ENCODE measurements at regions not wholly inside any gene's neighbourhood (a gene's known extent, or its start where the extent isn't known, plus 50 kb on each side); places are given as distances from the start of the nearest gene placed in this dataset.
"Not testable (repeated sequence)": the region's sequence is repeated elsewhere in the genome, so short reads cannot be mapped to it uniquely, and the experiment has no call there.

DNA sequence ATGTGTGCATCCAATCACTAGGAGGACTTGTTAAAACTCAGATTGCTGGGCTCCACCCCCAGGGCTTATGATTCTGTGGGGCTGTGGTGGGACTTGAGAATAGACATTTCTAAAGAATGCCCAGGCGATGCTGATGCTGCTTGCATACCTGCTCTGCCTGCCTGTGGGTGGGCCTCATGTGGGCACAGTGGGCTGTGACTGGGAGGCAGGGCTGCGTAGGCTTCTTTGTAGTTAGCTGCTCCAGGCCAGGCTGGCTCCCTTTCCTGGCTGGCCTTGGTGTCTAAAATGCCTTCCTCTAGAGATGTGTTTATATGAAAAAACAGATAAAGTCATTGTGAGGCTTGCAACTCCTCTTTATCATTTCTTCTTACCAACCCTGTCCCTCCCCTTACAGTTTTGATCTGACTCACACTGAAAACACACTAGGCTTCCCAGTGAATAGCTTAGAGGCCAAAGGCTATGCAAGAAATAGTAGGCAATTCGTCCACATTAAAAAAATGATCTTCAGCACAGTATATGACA, 495.5 kb upstream of the MAP3K7 start:
- DNase-seq, result peak; percentile 70

DNA sequence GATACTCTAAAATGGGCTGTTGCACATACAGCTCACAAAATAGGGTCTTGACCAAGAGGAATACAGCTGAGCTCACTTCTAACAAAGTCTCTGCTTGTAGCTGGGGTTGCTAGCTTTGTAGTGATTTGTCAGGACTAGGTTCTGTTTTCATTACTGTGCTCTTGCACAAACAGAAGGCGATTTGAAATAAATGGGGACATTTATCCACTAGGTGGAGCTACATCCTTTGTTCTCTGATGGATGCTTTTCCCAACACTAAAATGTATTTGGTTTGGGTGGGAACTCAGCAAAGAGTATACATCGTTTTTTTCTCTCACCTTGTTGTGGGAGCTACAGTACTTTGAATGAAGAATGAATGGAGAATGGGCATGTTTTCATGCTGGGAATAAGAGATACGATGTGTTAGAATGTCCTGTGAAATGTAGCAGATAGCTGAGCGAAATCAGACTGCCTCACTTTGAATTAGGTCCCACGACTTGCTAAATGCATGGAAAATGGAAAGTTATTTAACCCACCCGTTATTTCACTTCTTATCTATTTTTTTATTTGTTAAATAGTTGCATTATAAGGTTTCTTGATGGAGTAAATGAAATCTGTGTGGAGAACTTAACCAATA, 494.7 kb upstream of the MAP3K7 start:
- DNase-seq, result no peak

DNA sequence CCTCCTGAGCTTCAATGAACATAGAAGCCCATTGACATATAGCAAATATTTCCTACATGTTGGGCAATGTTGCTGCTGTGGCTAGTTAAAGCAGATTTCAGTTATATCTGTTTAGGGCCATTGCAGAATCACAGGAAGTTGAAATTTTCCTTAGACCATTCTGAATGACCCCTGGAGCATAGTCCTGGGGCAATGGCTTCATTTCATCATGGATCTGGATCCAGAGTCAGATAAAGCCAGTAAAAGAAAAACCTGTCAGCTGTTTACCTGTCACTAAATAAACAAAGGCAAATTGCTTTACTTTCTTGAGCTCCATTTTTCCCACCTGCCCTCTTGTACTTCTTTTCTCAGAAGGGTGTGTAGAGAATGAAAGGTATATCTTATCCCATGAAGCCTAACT, 494.0 kb upstream of the MAP3K7 start:
- no peak for DNase-seq

DNA sequence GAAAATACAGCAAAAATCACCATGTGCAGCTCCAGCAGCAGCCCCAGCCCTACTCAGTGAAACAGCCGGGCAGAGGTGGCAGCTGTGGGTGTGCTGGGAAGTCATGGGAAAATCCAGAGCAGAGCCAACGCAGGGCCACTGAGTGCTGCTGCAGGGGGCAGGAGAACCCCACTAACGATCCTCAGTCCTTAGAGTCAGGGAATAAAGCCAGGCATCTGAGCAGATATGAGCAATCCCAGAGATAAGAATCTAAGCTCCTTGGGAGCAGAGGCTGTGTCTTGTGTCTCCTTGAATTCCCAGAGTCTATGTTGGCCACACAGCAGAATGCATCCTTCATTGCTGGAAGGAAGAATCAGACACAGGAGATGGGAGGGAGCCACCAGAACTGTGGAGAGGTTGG, 493.1 kb upstream of the MAP3K7 start:
- peak; percentile 78 for DNase-seq

DNA sequence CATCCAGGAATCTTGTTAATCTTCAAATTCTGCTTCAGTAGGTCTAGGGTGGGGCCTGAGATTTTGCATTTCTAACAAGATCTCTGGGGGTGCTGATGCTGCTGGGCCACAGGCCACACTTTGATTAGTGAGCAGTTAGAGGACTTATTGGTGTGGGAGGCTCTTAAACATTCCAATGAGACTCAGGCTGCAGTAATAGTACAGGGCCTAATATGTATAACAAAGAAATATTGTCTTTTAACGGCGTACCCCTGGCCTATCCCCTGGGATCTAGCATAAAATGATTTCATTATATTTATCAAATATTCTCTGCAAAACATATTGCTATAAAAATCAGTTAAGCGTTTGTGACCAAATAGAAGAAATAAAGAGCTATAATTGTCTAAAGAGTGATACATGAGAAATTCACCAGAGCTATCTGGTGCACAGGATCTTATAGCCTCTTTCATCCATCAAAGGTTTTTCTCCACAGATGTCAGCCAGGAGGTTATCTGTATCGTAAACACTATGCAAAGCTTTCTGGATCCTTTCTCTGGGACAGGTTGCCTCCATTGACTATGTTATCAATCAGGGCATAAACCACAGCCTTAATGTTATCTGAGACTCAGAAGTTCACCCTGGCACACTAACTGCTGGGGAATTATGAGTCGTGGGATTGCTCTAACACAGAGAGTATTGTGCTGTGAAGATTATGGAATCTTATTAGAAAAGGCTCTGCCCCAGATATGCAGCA, 488.5 kb upstream of the MAP3K7 start:
- no peak for DNase-seq

DNA sequence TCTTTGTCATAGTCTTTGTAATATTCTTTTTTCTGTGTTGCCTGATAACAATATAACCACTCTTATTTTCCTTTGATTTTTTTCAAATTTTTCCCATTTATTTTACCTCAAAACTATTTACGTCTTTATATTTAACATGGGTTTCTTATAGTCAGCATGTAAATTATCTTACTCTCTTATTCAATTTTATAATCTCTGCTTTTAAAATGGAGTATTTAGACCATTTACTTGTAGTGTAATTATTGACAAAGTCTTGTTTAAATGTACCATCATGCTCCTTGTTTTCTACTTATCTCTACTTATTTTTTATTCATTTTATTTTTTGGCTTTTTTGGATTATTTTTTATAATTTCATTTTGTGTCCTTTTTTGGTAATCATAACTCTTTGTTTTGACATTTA, 476.5 kb upstream of the MAP3K7 start:
- no peak for DNase-seq

DNA sequence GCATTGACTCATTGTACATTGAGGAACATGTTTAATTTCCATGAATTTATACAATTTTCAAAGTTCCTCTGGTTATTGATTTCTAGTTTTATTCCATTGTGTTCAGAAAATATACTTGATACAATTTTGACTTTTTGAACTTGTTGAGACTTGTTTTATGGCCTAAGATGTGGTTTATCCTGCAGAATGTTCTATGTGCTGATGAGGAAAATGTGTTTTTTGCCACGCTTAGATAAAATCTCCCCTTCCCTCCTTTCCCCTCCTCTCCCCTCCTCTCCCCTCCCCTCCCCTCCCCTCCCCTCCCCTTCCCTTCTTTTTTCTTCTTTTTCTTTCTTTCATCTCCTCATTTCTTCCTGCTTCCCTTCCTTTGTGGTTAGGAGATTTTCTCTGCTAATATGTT, 470.8 kb upstream of the MAP3K7 start:
- DNase-seq, result no peak

DNA sequence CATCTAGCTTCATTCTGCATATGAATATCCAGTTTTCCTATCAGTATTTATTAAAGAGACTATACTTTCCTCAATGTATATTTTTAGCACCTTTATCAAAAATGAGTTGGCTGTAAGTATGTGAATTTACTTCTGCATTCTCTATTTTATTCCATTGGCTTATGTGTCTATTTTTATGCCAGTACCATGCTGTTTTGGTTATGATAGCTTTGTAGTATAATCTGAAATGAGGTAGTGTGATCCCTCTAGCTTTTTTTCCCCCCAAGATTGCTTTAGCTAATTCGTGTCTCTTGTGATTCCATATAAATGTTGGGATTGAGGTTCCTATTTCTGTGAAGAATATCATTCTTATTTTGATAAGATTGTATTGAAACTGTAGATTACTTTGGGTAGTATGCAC, 469.1 kb upstream of the MAP3K7 start:
- no peak for DNase-seq

DNA sequence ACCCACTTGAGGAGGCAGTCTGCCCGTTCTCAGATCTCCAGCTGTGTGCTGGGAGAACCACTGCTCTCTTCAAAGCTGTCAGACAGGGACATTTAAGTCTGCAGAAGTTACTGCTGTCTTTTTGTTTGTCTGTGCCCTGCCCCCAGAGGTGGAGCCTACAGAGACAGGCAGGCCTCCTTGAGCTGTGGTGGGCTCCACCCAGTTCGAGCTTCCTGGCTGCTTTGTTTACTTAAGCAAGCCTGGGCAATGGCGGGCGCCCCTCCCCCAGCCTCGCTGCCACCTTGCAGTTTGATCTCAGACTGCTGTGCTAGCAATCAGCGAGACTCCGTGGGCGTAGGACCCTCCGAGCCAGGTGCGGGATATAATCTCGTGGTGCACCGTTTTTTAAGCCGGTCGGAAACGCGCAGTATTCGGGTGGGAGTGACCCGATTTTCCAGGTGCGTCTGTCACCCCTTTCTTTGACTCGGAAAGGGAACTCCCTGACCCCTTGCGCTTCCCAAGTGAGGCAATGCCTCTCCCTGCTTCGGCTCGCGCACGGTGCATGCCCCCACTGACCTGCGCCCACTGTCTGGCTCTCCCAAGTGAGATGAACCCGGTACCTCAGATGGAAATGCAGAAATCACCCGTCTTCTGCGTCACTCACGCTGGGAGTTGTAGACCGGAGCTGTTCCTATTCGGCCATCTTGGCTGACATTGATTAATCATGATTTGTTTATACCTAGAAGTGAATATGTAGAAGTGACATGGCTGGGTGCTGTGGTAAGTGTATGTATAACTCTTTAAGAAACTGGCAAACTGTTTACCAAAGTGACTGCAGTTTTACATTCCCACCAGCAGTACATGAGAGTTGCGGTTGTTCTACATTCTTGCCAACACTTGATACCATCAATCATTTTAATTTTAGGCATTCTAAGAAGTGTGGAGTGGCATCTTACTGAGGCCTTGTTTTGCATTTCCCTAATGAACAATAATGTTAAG, 465.9 kb upstream of the MAP3K7 start:
- not testable (repeated sequence) for DNase-seq

DNA sequence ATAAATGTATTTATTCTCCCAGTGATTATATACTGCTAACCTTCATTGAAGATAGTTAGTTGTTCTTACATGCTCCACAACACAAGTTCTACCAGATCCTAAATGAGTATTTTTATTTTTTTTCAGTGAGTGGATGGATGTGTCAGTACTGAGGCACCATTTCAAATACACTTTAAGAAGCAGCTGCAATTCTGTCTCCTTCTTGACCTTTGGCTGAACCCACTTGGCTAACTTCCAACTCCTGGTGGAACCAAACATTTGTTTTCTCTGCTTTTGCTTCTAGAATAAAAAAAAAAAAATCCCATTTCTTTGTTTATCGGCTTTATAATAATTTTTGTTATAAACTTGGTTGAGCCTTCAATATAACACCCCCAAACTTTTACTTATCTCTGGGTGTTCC, 458.3 kb upstream of the MAP3K7 start:
- no peak for DNase-seq

DNA sequence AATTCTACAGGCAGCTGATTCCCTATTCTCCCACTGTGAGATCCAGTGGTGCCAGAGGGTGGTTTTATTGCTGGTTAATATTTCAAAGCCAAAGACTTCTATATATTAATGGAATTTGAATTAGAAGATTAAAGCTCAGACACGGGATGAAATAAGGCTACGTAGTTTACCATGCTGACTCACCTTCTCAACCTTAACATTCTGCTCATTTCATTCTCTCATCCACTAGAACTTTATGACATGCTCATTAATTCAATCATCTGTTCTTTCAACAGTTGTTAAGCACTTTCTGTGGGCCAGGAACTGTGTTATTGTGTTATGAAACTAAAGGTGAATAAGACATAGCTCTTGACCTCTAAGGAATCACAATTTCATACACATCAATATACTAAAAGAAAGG, 456.9 kb upstream of the MAP3K7 start:
- DNase-seq, result no peak

DNA sequence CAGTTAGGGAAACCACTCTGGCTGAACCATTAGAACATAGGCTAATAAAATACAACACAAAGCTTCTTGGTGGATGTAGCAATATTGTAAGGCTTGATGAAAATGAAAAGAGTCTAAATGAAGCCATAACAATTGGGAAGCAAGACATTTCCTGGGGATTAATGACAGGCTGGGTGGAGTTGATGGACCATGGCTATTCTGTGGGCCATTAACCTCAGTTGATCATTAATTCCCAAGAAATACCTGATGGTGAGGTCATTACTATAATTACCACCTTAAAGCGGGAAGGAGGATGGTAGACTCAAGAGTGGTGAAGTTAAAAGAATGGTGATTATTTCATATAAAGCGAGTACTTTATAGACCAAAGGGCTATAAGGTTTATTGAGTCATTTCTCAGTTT, 455.8 kb upstream of the MAP3K7 start:
- no peak for DNase-seq

DNA sequence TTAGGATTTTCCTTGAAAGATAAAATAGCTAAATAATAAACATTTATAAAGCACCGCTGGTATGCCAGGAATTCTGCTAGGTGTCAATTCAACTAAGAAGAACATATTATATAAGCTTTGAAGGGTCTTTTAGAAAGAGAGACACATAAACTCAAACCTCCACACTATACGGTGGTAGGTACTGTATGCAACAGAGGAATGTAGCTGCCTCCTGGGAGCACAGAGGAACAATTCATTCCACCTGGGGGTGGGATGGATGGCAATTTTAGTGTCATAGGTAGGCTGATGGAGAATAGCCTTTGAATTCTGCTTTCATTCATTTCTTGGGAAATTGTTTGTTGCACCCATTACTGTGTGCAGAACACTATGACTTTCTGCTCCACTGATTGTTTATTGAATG, 447.1 kb upstream of the MAP3K7 start:
- no peak for DNase-seq

DNA sequence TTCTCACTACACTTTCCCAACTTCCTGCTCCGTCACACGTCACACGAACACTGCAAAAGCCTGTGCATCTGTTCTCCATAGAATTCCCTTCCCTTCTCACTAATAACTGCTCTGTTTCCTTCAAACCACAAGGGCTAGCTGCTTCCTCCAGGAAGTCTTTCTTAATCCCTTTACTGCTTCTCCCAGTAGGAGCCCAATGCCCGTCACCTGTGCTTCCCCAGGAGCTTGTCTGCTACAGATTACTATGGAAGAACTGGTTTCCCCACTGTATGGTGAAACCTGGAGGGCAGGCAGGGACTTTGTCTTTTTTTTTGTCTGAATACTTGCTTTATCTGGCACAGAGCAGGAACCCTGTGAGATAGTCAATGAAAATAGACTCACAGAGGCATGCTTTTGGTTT, 444.7 kb upstream of the MAP3K7 start:
- DNase-seq, result peak; percentile 77

DNA sequence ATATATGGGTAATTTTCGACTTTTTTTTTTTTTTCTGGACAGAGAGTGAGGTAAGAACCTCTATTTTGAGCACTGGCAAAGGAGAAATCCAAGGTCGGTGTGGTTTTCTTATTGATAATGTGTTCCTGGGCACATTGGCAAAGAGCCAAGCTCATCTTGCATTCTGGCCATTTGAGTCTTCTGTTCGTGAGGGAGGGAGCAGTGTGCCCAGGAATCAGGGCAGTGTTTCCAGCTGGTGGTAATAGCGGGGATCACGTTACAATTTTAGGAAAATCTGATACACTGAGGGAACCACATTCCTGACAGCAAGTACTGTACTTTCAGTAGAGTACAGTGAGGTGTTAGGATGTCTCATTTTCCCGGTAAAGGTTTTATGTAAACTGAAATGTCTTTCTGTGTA, 442.3 kb upstream of the MAP3K7 start:
- no peak for DNase-seq

DNA sequence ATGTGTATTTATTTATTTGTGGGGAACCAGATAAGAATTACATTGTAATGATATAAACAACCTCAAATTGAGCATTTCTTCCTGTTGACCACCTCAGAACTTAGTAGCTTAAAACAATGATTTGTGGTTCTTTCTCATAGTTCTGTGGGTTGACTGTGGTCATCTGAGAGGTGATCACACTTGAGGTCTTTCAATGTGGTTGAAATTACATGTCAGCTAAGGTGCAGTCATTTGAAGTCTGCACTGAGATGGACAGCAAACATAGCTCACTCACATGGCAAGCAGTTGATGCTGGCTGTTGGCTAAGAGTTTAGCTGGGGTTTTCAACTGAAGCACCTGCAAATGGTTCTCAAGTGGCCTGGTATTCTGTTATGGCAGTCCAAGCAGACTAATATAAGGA, 436.7 kb upstream of the MAP3K7 start:
- DNase-seq, result no peak

DNA sequence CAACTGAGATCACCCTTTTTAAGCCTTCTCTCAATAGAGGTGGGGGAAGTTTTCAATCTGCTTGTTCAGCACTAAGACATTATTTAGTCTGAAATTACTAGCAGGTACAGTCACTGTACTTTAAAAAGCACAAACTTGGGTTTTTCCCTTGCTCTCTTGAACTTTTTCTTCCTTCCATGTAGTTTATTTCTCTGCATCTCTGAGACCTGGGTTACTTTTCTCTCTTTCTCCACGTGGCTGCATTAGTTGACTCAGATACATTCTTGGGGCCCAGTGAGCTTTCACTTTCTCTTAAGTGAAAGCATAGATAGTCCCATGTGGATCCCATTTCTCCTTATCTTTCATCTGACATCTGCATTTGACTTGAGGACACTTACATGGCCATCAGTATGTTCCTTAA, 433.9 kb upstream of the MAP3K7 start:
- DNase-seq, result no peak

DNA sequence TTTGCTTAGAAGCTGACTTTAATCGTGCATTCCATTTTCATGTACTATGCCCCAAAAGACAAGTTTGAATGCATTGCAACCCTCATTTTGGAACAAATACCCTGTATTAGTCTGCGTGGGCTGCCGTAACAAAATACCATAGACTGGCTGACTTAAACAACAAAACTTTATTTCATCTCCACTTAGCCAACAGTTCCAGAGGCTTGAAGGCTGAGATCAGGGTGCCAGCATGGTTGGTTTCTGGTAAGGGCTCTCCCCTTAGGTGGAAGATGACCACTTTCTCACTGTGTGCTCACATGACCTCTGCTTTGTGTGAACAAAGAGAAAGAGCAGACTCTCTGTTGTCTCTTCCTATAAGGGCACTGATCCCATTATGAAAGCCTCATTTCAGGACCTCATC, 431.7 kb upstream of the MAP3K7 start:
- no peak for DNase-seq

DNA sequence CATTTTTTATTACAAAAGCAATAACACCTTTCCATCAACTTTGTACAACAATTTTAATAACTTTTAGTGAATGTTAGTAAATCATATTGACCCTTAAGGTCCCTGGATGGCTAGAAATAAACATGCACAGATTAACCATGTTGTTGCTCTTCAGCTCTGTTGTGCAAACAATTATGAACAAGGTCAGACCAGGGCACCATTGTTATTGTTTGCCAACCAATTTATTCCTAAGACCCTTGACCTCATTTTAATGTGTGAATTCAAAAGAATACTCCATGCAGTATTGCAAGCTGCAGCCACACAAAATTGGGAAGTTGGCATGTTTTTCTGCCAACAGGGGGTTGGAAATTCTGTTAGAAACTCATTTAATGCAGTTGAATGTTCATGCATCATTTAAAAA, 426.6 kb upstream of the MAP3K7 start:
- no peak for DNase-seq

DNA sequence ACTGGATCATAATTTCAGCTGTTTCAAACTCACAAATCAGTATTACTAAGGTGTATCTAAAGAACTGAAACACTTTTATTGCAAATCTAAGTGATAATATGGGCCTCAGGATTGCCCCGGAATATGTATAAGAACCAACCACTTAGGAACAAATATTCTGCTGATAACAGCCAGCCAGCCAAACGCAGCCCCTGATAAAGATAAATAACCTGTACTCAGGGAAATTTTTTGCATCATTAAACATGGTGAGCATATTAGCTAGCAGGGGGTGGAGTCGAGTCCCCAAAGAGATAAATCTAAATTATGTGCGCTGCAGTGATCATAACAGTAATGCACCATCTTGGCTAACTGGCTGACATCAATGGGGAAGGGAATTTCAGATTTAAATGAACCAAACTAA, 410.2 kb upstream of the MAP3K7 start:
- DNase-seq, result no peak

DNA sequence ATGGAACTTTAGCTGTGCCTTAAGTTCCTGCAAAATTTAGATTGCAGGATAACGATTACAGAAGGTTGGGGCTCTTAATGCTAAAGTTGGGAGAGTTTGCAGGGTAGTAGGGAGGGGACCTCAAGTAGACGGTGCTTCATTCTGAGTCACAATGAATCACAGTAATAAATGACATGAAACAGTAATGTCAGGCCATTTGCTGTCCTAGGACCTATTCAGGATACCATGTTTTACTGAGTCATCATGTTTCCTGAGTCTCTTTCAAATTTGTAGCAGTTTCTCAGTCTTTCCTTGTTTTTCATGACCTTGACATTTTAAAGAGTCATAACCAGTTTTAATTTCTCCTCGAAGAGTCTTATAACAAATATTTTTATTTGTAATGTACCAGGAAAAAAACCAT, 406.9 kb upstream of the MAP3K7 start:
- no peak for DNase-seq

DNA sequence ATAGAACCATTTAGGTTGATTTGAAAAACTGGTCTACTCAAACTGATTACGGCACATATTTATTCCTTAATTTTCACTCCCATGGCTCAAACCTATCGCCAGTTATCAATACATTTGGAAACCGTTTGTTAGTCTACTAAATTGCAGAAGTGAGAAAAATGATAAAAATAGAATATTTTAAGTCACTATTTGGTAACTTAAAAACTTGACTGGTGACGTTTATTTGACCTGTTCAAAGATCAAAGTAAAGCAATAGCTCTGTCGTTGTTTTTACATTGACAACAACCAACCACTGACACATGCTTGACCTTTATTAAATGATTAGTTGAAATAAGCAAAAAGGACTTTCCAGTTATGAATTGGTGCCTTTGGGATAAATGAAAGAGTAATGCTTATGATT, 402.9 kb upstream of the MAP3K7 start:
- DNase-seq, result no peak

DNA sequence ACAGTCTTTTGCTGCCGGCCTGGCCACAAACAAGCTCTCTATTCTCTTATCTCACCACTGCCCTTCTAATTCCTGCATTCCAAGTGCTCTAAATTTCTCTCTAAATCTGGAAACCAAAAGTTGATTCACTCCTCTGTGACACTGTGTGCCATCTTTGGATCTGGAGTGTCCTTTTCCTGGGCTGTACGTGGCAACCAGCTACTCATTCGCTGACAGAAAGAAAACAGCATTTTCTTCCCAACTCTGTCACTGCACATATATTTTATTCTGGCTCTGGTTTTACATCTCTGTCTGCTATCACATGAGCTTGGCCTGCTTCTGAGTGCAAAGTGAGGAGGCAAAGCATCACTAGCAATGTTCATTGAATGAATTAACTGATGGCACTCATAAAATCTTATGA, 397.2 kb upstream of the MAP3K7 start:
- no peak for DNase-seq

DNA sequence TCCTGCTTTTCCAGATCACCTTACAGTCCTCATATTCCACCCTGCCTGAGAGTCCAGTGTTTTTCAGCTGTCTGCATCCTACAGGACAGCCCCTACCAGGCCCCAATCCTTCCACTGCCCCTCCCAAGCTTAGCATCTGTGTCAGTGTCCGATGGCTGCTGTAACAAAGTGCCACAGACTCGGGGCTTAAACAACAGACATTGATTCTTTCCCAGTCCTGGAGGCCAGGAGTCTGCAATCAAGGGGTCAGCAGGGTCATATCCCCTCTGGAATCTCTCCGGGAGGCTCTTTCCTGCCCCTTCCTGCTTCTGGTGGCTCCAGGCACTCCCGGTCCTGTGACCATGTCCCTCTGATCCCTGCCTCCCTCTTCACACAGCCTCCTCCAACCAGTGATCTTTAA, 396.6 kb upstream of the MAP3K7 start:
- peak; percentile 77 for DNase-seq

Measured in islet precursor cell (in vitro differentiated cells).